Left lobe of liver (tissue), 2 donors: ENCODE measurements at regions not wholly inside any gene's neighbourhood (a gene's known extent, or its start where the extent isn't known, plus 50 kb on each side); places are given as distances from the start of the nearest gene placed in this dataset.

Source experiments
- ATAC-seq: fragments of 200-7000 bp; cut with Tn5 transposase; one replicate; pipeline ENCODE4 v1.9.1; 2020; ENCODE audit warnings: mild to moderate bottlenecking, moderate library complexity
- DNase-seq: peaks from one replicate; pipeline ENCODE4 v3.0.0-alpha.2; 2020; ENCODE audit warnings: low spot score
- donor health status: DM: no; HTN: no; CAD: no; lungs with moderate emphysema.
- donor health status: DM: no; HTN: yes; CAD: no.

- ATAC-seq (no peak), DNase-seq (no peak)
Observed at GRCh38 chr22:49721211-49721763, 106.4 kb downstream of the BRD1 start.

GRCh38 chr22:49720279-49720959 lies 107.3 kb downstream of the BRD1 start:
- no peak for DNase-seq
- no peak for ATAC-seq

- ATAC-seq: no peak
- no peak for DNase-seq
Observed at GRCh38 chr22:49719046-49719445, 108.6 kb downstream of the BRD1 start.

GRCh38 chr22:49718396-49718795 lies 109.3 kb downstream of the BRD1 start:
- ATAC-seq (no peak), DNase-seq (no peak)

GRCh38 chr22:49717322-49717919 lies 110.3 kb downstream of the BRD1 start:
- DNase-seq: no peak
- no peak for ATAC-seq

GRCh38 chr22:49716441-49716840 lies 111.2 kb downstream of the BRD1 start:
- DNase-seq: no peak
- ATAC-seq: no peak

GRCh38 chr22:49715450-49715849 lies 112.2 kb downstream of the BRD1 start:
- ATAC-seq (no peak), DNase-seq (no peak)

DNA sequence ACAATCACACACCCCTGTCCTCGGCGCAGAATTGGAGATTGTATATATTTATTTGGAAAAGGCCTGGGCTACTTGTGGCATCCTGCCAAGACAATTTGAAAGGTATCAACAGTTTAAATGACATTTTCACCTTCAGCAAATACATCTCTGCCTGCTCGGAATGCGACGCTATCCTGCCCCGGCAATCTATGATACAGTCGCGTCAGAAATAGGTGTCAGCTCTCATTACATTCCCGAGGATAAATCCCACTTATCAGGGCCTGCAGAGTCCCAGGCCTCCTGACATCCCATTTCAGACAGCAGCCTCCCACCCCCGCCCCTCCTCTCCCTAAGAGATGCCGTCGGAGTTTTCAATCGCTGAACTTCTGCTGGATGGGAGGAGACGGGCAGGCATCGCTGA lies 114.7 kb downstream of the BRD1 start:
- no peak for DNase-seq
- no peak for ATAC-seq

- DNase-seq (no peak), ATAC-seq (peak; percentile 25)
Observed at GRCh38 chr22:49712195-49712791, 115.4 kb downstream of the BRD1 start.

DNA sequence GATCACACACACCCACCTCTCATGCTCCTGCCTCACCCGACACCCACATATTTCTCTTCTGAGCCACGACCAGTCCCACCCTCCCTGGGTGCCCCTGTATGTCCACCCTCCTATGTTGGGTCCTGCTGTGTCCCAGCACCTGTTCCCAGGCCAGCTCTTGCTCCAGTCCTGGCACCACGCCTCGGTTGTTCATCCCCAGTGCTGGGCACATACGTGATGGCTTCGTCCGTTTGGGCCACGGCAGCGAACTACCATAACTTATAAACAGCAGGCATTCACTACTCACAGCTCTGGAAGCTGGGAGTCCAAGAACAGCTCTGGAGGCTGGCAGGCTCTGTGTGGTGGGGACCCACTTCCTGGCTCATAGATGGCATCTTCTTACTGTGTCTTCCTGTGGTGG lies 116.9 kb downstream of the BRD1 start:
- ATAC-seq: no peak

DNA sequence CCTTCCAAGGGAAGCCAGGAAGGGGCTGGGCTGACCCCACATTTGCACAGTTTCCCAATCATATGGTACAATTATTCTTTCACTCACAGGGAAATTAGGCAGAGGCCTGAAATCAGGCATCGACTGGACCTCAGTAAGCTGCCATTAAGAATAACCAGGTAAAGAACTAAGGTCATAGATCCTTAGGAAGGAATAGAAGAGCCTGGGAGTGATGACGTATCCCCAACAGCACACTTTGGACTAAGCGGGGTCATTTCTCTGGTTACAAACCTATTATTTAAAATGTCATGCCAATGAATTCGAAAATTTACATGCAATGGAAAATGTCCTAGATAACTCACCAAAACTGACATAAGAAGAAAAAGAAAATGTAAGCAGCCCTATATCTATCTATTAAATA lies 118.2 kb downstream of the BRD1 start:
- no peak for DNase-seq
- no peak for ATAC-seq

More for the DNA sequence above, 116.9 kb downstream of the BRD1 start:
- no peak for DNase-seq

DNA sequence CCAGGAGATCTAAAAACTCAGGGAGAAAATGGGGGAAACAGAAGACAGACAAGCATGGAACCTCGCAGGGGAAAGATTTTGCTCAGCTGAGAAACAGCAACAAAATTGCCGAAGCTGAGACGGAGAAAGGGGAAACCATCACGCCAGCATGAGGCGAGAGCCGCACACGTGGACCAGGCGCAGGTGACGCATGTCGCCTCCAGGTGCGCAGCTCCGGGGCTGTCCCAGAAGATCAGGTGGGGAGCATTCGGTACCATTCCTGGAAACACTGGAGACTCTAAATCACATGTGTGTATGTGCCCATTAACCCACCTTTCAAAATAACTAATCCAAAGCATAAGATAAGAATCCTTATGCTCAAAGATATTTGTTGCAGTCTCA lies 121.7 kb downstream of the BRD1 start:
- no peak for DNase-seq
- ATAC-seq: no peak

- ATAC-seq (no peak), DNase-seq (no peak)
Observed at GRCh38 chr22:49705216-49705971, 122.3 kb downstream of the BRD1 start.

GRCh38 chr22:49704345-49705215 lies 123.1 kb downstream of the BRD1 start:
- ATAC-seq (no peak), DNase-seq (no peak)

GRCh38 chr22:49703990-49704344 lies 123.7 kb downstream of the BRD1 start:
- DNase-seq (no peak), ATAC-seq (no peak)

GRCh38 chr22:49703505-49703904 lies 124.2 kb downstream of the BRD1 start:
- DNase-seq (no peak), ATAC-seq (no peak)

GRCh38 chr22:49702068-49702397 lies 125.6 kb downstream of the BRD1 start:
- DNase-seq: no peak
- no peak for ATAC-seq

DNA sequence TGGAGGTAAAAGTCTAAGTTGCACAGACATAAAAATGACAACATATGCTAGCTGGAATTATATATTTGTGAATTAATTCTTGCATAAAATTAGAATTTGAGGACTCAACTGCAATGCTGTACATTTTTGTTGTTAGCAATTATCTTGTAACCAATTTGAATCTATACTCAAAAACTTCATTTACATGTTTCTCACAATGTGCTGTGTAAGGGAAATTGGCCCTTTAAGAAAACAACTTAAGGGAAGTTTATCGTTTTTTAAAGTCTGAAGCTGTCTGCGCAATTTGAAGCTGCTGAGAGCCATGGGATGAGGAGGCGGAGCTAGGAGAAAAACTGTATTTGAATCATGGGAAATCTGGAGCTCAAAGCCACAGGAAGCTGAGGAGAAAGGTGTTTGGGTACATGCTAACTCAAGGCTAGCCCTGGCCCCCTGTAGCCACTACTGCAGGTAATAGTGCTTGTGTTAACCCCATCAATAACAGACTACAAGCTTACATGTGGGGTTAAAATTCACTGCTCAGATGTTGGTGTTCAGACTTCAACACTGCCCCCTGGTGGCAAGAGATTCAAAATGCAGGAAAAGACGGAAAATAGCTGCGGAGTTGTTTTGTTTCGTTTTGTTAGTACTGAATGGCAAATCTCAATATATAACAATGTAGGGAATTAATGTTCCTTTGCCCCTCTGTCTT lies 126.1 kb downstream of the BRD1 start:
- DNase-seq (no peak), ATAC-seq (no peak)

DNA sequence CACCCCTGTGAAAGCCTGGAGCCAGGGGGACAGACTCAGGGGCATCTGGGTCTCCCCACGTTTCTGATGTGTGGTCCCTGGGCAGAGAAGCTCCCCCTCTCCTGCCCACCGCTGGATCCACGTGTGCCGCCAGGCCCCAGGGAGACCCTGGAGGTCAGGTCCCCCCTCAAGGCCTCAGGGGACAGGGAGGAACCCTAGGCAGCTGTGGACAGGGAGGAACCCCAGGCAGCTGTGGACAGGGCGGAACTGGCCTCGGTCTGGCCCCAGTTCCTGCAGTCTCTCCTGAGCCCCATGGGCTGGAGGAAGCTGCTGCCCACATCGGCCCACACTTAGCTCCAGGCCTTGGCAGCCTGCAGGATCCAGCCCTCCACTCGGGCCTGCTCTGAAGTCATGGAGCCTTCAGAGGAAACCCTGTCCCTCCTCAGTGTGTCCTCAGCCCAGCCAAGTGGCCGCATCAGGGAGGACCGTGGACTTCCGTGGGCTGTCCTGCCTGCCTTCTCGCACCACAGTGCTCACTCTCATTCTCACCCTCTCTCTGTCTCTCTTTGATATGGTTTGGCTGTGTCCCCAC lies 127.7 kb downstream of the BRD1 start:
- DNase-seq (no peak), ATAC-seq (no peak)

GRCh38 chr22:49699476-49699875 lies 128.2 kb downstream of the BRD1 start:
- ATAC-seq: no peak
- DNase-seq: no peak
